Renal cortical epithelial cell (primary cell): ENCODE measurements at regions not wholly inside any gene's neighbourhood (a gene's known extent, or its start where the extent isn't known, plus 50 kb on each side); places are given as distances from the start of the nearest gene placed in this dataset.
"Not testable (repeated sequence)": the region's sequence is repeated elsewhere in the genome, so short reads cannot be mapped to it uniquely, and the experiment has no call there.

Source experiments
- DNase-seq: peaks from one replicate; pipeline ENCODE4 v3.0.0-alpha.2; 2011; ENCODE audit warnings: low read depth

- DNase-seq: no peak
Measured at GRCh38 chr4:109378511-109378910, 55.1 kb upstream of the SEC24B start.

GRCh38 chr4:109378076-109378475 lies 55.5 kb upstream of the SEC24B start:
- DNase-seq: peak; percentile 52

GRCh38 chr4:109375778-109376414 lies 57.7 kb upstream of the SEC24B start:
- no peak for DNase-seq

GRCh38 chr4:109368661-109369060 lies 65.0 kb upstream of the SEC24B start:
- DNase-seq: peak; percentile 68

- peak; percentile 92 for DNase-seq
Measured at GRCh38 chr4:109365939-109366338, 63.5 kb upstream of the COL25A1 start.

GRCh38 chr4:109365297-109365696 lies 62.8 kb upstream of the COL25A1 start:
- DNase-seq: not testable (repeated sequence)

GRCh38 chr4:109359040-109359646 lies 56.7 kb upstream of the COL25A1 start:
- DNase-seq: peak; percentile 53

GRCh38 chr4:109355835-109356234 lies 53.4 kb upstream of the COL25A1 start:
- no peak for DNase-seq

- no peak for DNase-seq
Measured at GRCh38 chr4:109352941-109353340, 50.5 kb upstream of the COL25A1 start.
